ENCODE measurements at regions not wholly inside any gene's neighbourhood (a gene's known extent, or its start where the extent isn't known, plus 50 kb on each side); places are given as distances from the start of the nearest gene placed in this dataset.
"Not testable (repeated sequence)": the region's sequence is repeated elsewhere in the genome, so short reads cannot be mapped to it uniquely, and the experiment has no call there.

- no peak overlapping the region for H3K27ac Mint-ChIP-seq (ENCODE audit: unreplicated experiment)
- H3K27me3 Mint-ChIP-seq (ENCODE audit: low read depth), result no peaks in the 10 kb centered on the region
- H3K4me1 Mint-ChIP-seq, result peaks cover 33% of the 10 kb centered on the region
- H3K36me3 Mint-ChIP-seq (ENCODE audit: low read depth), result no peaks in the 10 kb centered on the region
- no peak overlapping the region for H3K4me3 Mint-ChIP-seq
- TF ChIP-seq CTCF (conservative IDR thresholded peaks at IDR 0.05), result no peak
- DNase-seq (ENCODE audit: low read depth, low spot score), result no peak
- H3K9me3 Mint-ChIP-seq, result peaks cover 4% of the 10 kb centered on the region
These were observed 588.4 kb upstream of the CITED2 start for GRCh38 chr6:139962654-139963347.

- Mint-ChIP-seq H3K9me3 (peaks cover 4% of the 10 kb centered on the region), H3K27ac (ENCODE audit: unreplicated experiment) (no peak overlapping the region), H3K4me3 (no peak overlapping the region), H3K36me3 (ENCODE audit: low read depth) (no peaks in the 10 kb centered on the region), H3K4me1 (peaks cover 33% of the 10 kb centered on the region), H3K27me3 (ENCODE audit: low read depth) (no peaks in the 10 kb centered on the region)
- DNase-seq (ENCODE audit: low read depth, low spot score), result no peak
- no peak for TF ChIP-seq CTCF (conservative IDR thresholded peaks at IDR 0.05)
These were observed 586.7 kb upstream of the CITED2 start for GRCh38 chr6:139961190-139961589.

- no peak for TF ChIP-seq CTCF (conservative IDR thresholded peaks at IDR 0.05)
- H3K4me3 Mint-ChIP-seq, result no peak overlapping the region
- H3K36me3 Mint-ChIP-seq (ENCODE audit: low read depth), result no peaks in the 10 kb centered on the region
- H3K27ac Mint-ChIP-seq (ENCODE audit: unreplicated experiment), result no peak overlapping the region
- H3K27me3 Mint-ChIP-seq (ENCODE audit: low read depth), result no peaks in the 10 kb centered on the region
- H3K9me3 Mint-ChIP-seq, result peaks cover 4% of the 10 kb centered on the region
- H3K4me1 Mint-ChIP-seq, result peaks cover 32% of the 10 kb centered on the region
- no peak for DNase-seq (ENCODE audit: low read depth, low spot score)
These were observed 586.2 kb upstream of the CITED2 start for GRCh38 chr6:139960671-139961070.

GRCh38 chr6:139955366-139956155 is 581.1 kb upstream of the CITED2 start:
- Mint-ChIP-seq H3K9me3 (peaks cover 22% of the 10 kb centered on the region), H3K27ac (ENCODE audit: unreplicated experiment) (no peak overlapping the region), H3K36me3 (ENCODE audit: low read depth) (peaks cover 16% of the 10 kb centered on the region), H3K27me3 (ENCODE audit: low read depth) (no peaks in the 10 kb centered on the region), H3K4me3 (no peak overlapping the region), H3K4me1 (peaks cover 2% of the 10 kb centered on the region)
- no peak for DNase-seq (ENCODE audit: low read depth, low spot score)
- TF ChIP-seq CTCF (conservative IDR thresholded peaks at IDR 0.05), result no peak

GRCh38 chr6:139954463-139955071 is 580.1 kb upstream of the CITED2 start:
- no peak for DNase-seq (ENCODE audit: low read depth, low spot score)
- Mint-ChIP-seq H3K27ac (ENCODE audit: unreplicated experiment) (no peak overlapping the region), H3K4me1 (no peaks in the 10 kb centered on the region), H3K4me3 (no peak overlapping the region), H3K9me3 (peaks cover 28% of the 10 kb centered on the region), H3K36me3 (ENCODE audit: low read depth) (peaks cover 24% of the 10 kb centered on the region), H3K27me3 (ENCODE audit: low read depth) (no peaks in the 10 kb centered on the region)
- no peak for TF ChIP-seq CTCF (conservative IDR thresholded peaks at IDR 0.05)

- H3K4me3 Mint-ChIP-seq; H3K27me3 Mint-ChIP-seq (ENCODE audit: low read depth); H3K4me1 Mint-ChIP-seq; DNase-seq (ENCODE audit: low read depth, low spot score); H3K27ac Mint-ChIP-seq (ENCODE audit: unreplicated experiment): not testable (repeated sequence)
- Mint-ChIP-seq H3K36me3 (ENCODE audit: low read depth) (peaks cover 24% of the 10 kb centered on the region), H3K9me3 (peaks cover 27% of the 10 kb centered on the region)
These were observed 579.3 kb upstream of the CITED2 start for GRCh38 chr6:139953780-139954179.

Measured in neural crest cell (in vitro differentiated cells).